ENCODE measurements at regions not wholly inside any gene's neighbourhood (a gene's known extent, or its start where the extent isn't known, plus 50 kb on each side); places are given as distances from the start of the nearest gene placed in this dataset.
A peak's percentile ranks its signal among the peaks of the same experiment; 100 is the strongest.

DNA sequence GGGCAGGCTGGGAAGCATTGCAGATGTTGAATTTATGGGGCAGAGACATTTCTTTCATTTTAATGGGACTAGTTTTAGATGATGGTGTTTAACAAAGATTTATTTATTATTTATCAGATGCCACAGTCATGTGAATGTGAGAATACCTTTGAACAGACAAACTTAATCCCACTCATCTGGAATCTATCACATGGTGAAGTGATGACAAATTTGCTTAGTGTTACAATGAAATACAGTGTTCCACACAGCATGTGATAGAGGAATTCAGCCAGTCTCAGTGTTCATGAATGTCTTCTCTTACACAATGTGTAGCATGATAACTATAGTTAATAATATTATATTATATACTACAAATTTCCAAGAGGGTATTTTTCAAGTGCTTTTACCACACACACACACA lies 1361.7 kb upstream of the B3GALT2 start:
- H3K36me3 ChIP-seq (ENCODE audit: insufficient read depth, low read length) = no peaks in the 10 kb centered on the region
- H3K27ac ChIP-seq (ENCODE audit: low read depth, low read length, poor library complexity, severe bottlenecking) = no peak overlapping the region
- H3K9me2 ChIP-seq (ENCODE audit: low read depth, low read length) = no peaks in the 10 kb centered on the region
- peaks cover 10% of the 10 kb centered on the region; the same call in 1 of the 2 replicates for H3K9me3 ChIP-seq (ENCODE audit: low read length)
- no peaks in the 10 kb centered on the region for H3K79me2 ChIP-seq (ENCODE audit: insufficient read depth, low read length)
- no peaks in the 10 kb centered on the region for H3K4me1 ChIP-seq (ENCODE audit: insufficient read depth, low read length, severe bottlenecking)
- H3F3A ChIP-seq (ENCODE audit: insufficient read depth, low read length) = no peaks in the 10 kb centered on the region
- H2AFZ ChIP-seq (ENCODE audit: low read length) = no peak overlapping the region
- H3K27me3 ChIP-seq (ENCODE audit: insufficient read depth, low read length) = no peaks in the 10 kb centered on the region
- no peak overlapping the region for H3K4me3 ChIP-seq (ENCODE audit: low read depth, low read length, poor library complexity, severe bottlenecking)
- TF ChIP-seq, protein P1, sequence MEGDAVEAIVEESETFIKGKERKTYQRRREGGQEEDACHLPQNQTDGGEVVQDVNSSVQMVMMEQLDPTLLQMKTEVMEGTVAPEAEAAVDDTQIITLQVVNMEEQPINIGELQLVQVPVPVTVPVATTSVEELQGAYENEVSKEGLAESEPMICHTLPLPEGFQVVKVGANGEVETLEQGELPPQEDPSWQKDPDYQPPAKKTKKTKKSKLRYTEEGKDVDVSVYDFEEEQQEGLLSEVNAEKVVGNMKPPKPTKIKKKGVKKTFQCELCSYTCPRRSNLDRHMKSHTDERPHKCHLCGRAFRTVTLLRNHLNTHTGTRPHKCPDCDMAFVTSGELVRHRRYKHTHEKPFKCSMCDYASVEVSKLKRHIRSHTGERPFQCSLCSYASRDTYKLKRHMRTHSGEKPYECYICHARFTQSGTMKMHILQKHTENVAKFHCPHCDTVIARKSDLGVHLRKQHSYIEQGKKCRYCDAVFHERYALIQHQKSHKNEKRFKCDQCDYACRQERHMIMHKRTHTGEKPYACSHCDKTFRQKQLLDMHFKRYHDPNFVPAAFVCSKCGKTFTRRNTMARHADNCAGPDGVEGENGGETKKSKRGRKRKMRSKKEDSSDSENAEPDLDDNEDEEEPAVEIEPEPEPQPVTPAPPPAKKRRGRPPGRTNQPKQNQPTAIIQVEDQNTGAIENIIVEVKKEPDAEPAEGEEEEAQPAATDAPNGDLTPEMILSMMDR (IDR thresholded peaks at IDR 0.05; ENCODE audit: low read length) = no peak
- no peak for TF ChIP-seq EZH2 (IDR thresholded peaks at IDR 0.05; ENCODE audit: borderline replicate concordance, low read length)
- H4K20me1 ChIP-seq (ENCODE audit: insufficient read depth, low read length) = no peaks in the 10 kb centered on the region
- H3K4me2 ChIP-seq (ENCODE audit: low read length) = no peak overlapping the region
- H3K9ac ChIP-seq (ENCODE audit: low read length) = no peak overlapping the region

DNA sequence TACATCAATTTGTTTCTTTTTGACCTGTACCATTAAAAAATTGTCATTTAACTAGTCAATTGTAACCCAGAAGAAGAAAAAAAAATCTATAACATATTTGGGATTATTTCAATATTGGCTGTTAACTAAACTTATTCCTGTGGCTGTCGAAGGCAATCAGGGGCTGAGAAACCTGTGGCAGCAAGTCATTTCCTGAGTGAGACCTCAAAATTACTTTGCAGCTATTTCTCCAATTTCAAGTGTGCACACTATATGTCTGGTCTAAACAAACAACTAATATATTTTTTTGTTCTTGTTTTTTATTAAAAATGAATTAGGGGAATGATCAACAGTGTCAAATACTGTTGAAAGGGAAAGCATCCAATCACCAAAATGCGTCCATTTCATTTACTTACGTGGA lies 1357.6 kb upstream of the B3GALT2 start:
- H3K9me2 ChIP-seq (ENCODE audit: low read depth, low read length) = no peaks in the 10 kb centered on the region
- H3K4me3 ChIP-seq (ENCODE audit: low read depth, low read length, poor library complexity, severe bottlenecking) = no peak overlapping the region
- no peak for TF ChIP-seq EZH2 (IDR thresholded peaks at IDR 0.05; ENCODE audit: borderline replicate concordance, low read length)
- TF ChIP-seq, protein P1 (IDR thresholded peaks at IDR 0.05; ENCODE audit: low read length) = no peak
- H3K79me2 ChIP-seq (ENCODE audit: insufficient read depth, low read length) = no peaks in the 10 kb centered on the region
- no peaks in the 10 kb centered on the region for H3K27me3 ChIP-seq (ENCODE audit: insufficient read depth, low read length)
- H3K4me1 ChIP-seq (ENCODE audit: insufficient read depth, low read length, severe bottlenecking) = no peaks in the 10 kb centered on the region
- no peak overlapping the region for H2AFZ ChIP-seq (ENCODE audit: low read length)
- H3K9me3 ChIP-seq (ENCODE audit: low read length) = peaks cover 7% of the 10 kb centered on the region; the same call in 1 of the 2 replicates
- H3K27ac ChIP-seq (ENCODE audit: low read depth, low read length, poor library complexity, severe bottlenecking) = no peak overlapping the region
- H4K20me1 ChIP-seq (ENCODE audit: insufficient read depth, low read length) = no peaks in the 10 kb centered on the region
- no peak overlapping the region for H3K4me2 ChIP-seq (ENCODE audit: low read length)
- H3K9ac ChIP-seq (ENCODE audit: low read length) = no peak overlapping the region
- H3K36me3 ChIP-seq (ENCODE audit: insufficient read depth, low read length) = no peaks in the 10 kb centered on the region
- H3F3A ChIP-seq (ENCODE audit: insufficient read depth, low read length) = no peaks in the 10 kb centered on the region

DNA sequence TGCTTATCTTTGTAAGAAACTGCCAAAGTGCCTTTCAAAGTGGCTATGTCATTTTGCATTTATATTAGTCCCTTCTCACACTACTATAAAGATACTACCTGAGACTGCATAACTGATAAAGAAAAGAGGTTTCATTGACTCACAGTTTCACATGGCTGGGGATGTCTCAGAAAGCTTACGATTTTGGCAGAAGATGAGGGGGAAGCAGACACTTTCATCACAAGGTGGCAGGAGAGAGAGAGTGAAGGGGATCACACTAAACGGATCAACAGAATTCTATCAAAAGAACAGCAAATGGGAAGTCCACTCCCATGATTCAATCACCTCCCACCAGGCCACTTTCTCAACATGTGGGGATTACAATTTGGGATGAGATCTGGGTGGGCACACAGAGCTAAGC lies 1352.0 kb upstream of the B3GALT2 start:
- Histone ChIP-seq H3K4me3 (ENCODE audit: low read depth, low read length, poor library complexity, severe bottlenecking) (no peak overlapping the region), H3K27ac (ENCODE audit: low read depth, low read length, poor library complexity, severe bottlenecking) (no peak overlapping the region), H3K4me1 (ENCODE audit: insufficient read depth, low read length, severe bottlenecking) (peaks cover 20% of the 10 kb centered on the region), H3K79me2 (ENCODE audit: insufficient read depth, low read length) (no peaks in the 10 kb centered on the region), H4K20me1 (ENCODE audit: insufficient read depth, low read length) (no peaks in the 10 kb centered on the region), H3K9ac (ENCODE audit: low read length) (no peak overlapping the region), H3K9me3 (ENCODE audit: low read length) (no peaks in the 10 kb centered on the region), H3K27me3 (ENCODE audit: insufficient read depth, low read length) (no peaks in the 10 kb centered on the region), H3K36me3 (ENCODE audit: insufficient read depth, low read length) (no peaks in the 10 kb centered on the region), H3K9me2 (ENCODE audit: low read depth, low read length) (no peaks in the 10 kb centered on the region), H3K4me2 (ENCODE audit: low read length) (no peak overlapping the region), H2AFZ (ENCODE audit: low read length) (no peak overlapping the region), H3F3A (ENCODE audit: insufficient read depth, low read length) (no peaks in the 10 kb centered on the region)
- no peak for TF ChIP-seq EZH2 (IDR thresholded peaks at IDR 0.05; ENCODE audit: borderline replicate concordance, low read length)
- TF ChIP-seq, protein P1 (IDR thresholded peaks at IDR 0.05; ENCODE audit: low read length) = peak; percentile 50; the same call in 1 of the 2 replicates
